Gastroesophageal sphincter (tissue), 3 donors: ENCODE measurements at regions not wholly inside any gene's neighbourhood (a gene's known extent, or its start where the extent isn't known, plus 50 kb on each side); places are given as distances from the start of the nearest gene placed in this dataset.

Experiments
- EP300 ChIP-seq: sonication (generic); formaldehyde crosslinking; IDR thresholded peaks from one replicate; pipeline ENCODE4 v1.6.1; 2017; ENCODE audit warnings: antibody characterized with exemption, mild to moderate bottlenecking
- POLR2AphosphoS5 ChIP-seq: sonication (generic); formaldehyde crosslinking; IDR thresholded peaks from one replicate; pipeline ENCODE4 v1.6.1; 2017; ENCODE audit warnings: antibody characterized with exemption
- TF ChIP-seq, protein P1 (sequence below), 4 experiments: fragments of 200-600 bp in 2 of 4; fragments of 450-650 bp in 2 of 4; sonication (generic) in 1 of 4; IDR thresholded peaks; one replicate each; pipeline ENCODE4 v1.5.1; 2017 to 2019; ENCODE audit warnings: antibody characterized with exemption in 4 of 4, mild to moderate bottlenecking in 2 of 4, moderate library complexity in 2 of 4

DNA sequence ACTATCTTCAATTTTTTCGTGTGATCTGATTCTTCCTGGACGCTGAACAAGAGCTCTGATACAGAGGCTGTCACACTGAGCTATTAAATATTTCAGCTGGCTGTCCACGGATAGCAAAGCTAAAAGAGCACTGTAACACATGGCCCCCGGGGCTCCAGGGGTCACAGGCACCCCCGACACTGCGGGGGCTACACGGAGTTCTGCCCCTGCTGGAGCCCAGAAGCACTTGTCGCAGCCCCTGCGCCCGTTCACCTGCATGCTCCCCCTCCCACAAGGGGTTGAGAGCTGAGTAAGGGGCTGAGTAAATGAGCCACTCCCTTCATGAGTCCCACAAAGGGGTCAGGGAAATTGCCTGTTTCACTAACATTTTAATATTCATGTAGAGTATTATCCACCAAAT is 316.3 kb downstream of the TMEM167A start:
- TF ChIP-seq, protein P1, sequence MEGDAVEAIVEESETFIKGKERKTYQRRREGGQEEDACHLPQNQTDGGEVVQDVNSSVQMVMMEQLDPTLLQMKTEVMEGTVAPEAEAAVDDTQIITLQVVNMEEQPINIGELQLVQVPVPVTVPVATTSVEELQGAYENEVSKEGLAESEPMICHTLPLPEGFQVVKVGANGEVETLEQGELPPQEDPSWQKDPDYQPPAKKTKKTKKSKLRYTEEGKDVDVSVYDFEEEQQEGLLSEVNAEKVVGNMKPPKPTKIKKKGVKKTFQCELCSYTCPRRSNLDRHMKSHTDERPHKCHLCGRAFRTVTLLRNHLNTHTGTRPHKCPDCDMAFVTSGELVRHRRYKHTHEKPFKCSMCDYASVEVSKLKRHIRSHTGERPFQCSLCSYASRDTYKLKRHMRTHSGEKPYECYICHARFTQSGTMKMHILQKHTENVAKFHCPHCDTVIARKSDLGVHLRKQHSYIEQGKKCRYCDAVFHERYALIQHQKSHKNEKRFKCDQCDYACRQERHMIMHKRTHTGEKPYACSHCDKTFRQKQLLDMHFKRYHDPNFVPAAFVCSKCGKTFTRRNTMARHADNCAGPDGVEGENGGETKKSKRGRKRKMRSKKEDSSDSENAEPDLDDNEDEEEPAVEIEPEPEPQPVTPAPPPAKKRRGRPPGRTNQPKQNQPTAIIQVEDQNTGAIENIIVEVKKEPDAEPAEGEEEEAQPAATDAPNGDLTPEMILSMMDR (IDR thresholded peaks at IDR 0.05), result no peak
- TF ChIP-seq EP300, result no peak
- TF ChIP-seq POLR2AphosphoS5, result no peak
